ENCODE measurements at regions not wholly inside any gene's neighbourhood (a gene's known extent, or its start where the extent isn't known, plus 50 kb on each side); places are given as distances from the start of the nearest gene placed in this dataset.
"Not testable (repeated sequence)": the region's sequence is repeated elsewhere in the genome, so short reads cannot be mapped to it uniquely, and the experiment has no call there.

GRCh38 chrX:155819966-155820491 is 61.1 kb upstream of the VAMP7 start:
- DNase-seq (ENCODE audit: low spot score): no peak
- Mint-ChIP-seq H3K4me3 (ENCODE audit: unreplicated experiment) (no peak overlapping the region), H3K4me1 (ENCODE audit: low read depth) (no peaks in the 10 kb centered on the region), H3K9me3 (ENCODE audit: low read depth) (peaks cover 46% of the 10 kb centered on the region), H3K27ac (ENCODE audit: unreplicated experiment) (no peak overlapping the region), H3K36me3 (ENCODE audit: low read depth) (no peaks in the 10 kb centered on the region), H3K27me3 (ENCODE audit: low read depth) (peaks cover 19% of the 10 kb centered on the region)
- peak; percentile 82 for TF ChIP-seq CTCF (IDR thresholded peaks at IDR 0.05)

- peaks cover 17% of the 10 kb centered on the region for H3K27me3 Mint-ChIP-seq (ENCODE audit: low read depth)
- no peaks in the 10 kb centered on the region for H3K36me3 Mint-ChIP-seq (ENCODE audit: low read depth)
- no peak for DNase-seq (ENCODE audit: low spot score)
- no peak overlapping the region for H3K27ac Mint-ChIP-seq (ENCODE audit: unreplicated experiment)
- H3K4me3 Mint-ChIP-seq (ENCODE audit: unreplicated experiment): no peak overlapping the region
- no peak for TF ChIP-seq CTCF (IDR thresholded peaks at IDR 0.05)
- no peaks in the 10 kb centered on the region for H3K4me1 Mint-ChIP-seq (ENCODE audit: low read depth)
- H3K9me3 Mint-ChIP-seq (ENCODE audit: low read depth): peaks cover 41% of the 10 kb centered on the region
These were observed 61.6 kb upstream of the VAMP7 start for GRCh38 chrX:155819525-155819924.

- peaks cover 39% of the 10 kb centered on the region for H3K9me3 Mint-ChIP-seq (ENCODE audit: low read depth)
- H3K27ac Mint-ChIP-seq (ENCODE audit: unreplicated experiment); H3K4me1 Mint-ChIP-seq (ENCODE audit: low read depth); H3K36me3 Mint-ChIP-seq (ENCODE audit: low read depth); H3K27me3 Mint-ChIP-seq (ENCODE audit: low read depth); DNase-seq (ENCODE audit: low spot score); H3K4me3 Mint-ChIP-seq (ENCODE audit: unreplicated experiment): not testable (repeated sequence)
These were observed 66.8 kb upstream of the VAMP7 start for GRCh38 chrX:155814391-155814790.

- DNase-seq (ENCODE audit: low spot score): no peak
- Mint-ChIP-seq H3K9me3 (ENCODE audit: low read depth) (peaks cover 5% of the 10 kb centered on the region), H3K27me3 (ENCODE audit: low read depth) (no peaks in the 10 kb centered on the region), H3K36me3 (ENCODE audit: low read depth) (no peaks in the 10 kb centered on the region), H3K4me1 (ENCODE audit: low read depth) (no peaks in the 10 kb centered on the region), H3K4me3 (ENCODE audit: unreplicated experiment) (no peak overlapping the region), H3K27ac (ENCODE audit: unreplicated experiment) (no peak overlapping the region)
- TF ChIP-seq CTCF (IDR thresholded peaks at IDR 0.05): no peak
These were observed 101.3 kb upstream of the VAMP7 start for GRCh38 chrX:155779831-155780230.

- H3K27me3 Mint-ChIP-seq (ENCODE audit: low read depth): no peaks in the 10 kb centered on the region
- no peaks in the 10 kb centered on the region for H3K4me1 Mint-ChIP-seq (ENCODE audit: low read depth)
- H3K4me3 Mint-ChIP-seq (ENCODE audit: unreplicated experiment): no peak overlapping the region
- no peaks in the 10 kb centered on the region for H3K36me3 Mint-ChIP-seq (ENCODE audit: low read depth)
- DNase-seq (ENCODE audit: low spot score): no peak
- no peak for TF ChIP-seq CTCF (IDR thresholded peaks at IDR 0.05)
- no peak overlapping the region for H3K27ac Mint-ChIP-seq (ENCODE audit: unreplicated experiment)
- H3K9me3 Mint-ChIP-seq (ENCODE audit: low read depth): peaks cover 3% of the 10 kb centered on the region
These were observed 102.1 kb upstream of the VAMP7 start for GRCh38 chrX:155778844-155779553.

GRCh38 chrX:155774387-155774786 is 106.8 kb upstream of the VAMP7 start:
- no peaks in the 10 kb centered on the region for H3K4me1 Mint-ChIP-seq (ENCODE audit: low read depth)
- no peak for DNase-seq (ENCODE audit: low spot score)
- no peaks in the 10 kb centered on the region for H3K36me3 Mint-ChIP-seq (ENCODE audit: low read depth)
- TF ChIP-seq CTCF (IDR thresholded peaks at IDR 0.05): no peak
- no peaks in the 10 kb centered on the region for H3K27me3 Mint-ChIP-seq (ENCODE audit: low read depth)
- H3K9me3 Mint-ChIP-seq (ENCODE audit: low read depth): peaks cover 10% of the 10 kb centered on the region
- no peak overlapping the region for H3K27ac Mint-ChIP-seq (ENCODE audit: unreplicated experiment)
- no peak overlapping the region for H3K4me3 Mint-ChIP-seq (ENCODE audit: unreplicated experiment)
